ENCODE measurements at regions not wholly inside any gene's neighbourhood (a gene's known extent, or its start where the extent isn't known, plus 50 kb on each side); places are given as distances from the start of the nearest gene placed in this dataset.

DNA sequence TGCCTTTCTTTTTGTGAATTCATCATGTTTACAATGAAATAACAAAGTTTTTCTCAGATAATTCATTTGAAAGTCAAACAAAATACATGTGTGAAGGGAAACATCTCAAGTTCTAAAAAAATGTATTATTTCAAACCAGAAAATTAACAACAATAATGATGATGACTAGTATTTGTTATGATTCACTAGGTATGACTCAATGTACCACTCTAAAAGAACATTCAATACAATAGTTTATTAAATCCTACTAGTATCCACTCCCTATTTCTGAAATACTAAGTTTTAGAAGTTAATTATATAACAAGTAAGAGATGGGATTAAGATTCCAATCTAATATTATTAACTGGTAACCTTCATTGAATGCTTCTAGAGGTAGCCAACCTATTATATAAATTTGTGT, 1444.8 kb upstream of the CDH8 start:
- Histone ChIP-seq H3K4me2 (ENCODE audit: low read length) (no peak overlapping the region), H3K4me3 (ENCODE audit: low read length) (no peak overlapping the region), H3K9me2 (ENCODE audit: insufficient read depth, low read length) (no peaks in the 10 kb centered on the region), H3K79me2 (replicated peaks; ENCODE audit: insufficient read depth, low read length) (no peaks in the 10 kb centered on the region), H3K9me3 (ENCODE audit: low read length) (no peaks in the 10 kb centered on the region), H2AFZ (ENCODE audit: low read depth, low read length) (no peak overlapping the region), H3K27me3 (ENCODE audit: insufficient read depth, low read depth, low read length) (no peaks in the 10 kb centered on the region), H3F3A (ENCODE audit: insufficient read depth, low read length, poor library complexity, severe bottlenecking) (no peaks in the 10 kb centered on the region), H3K36me3 (ENCODE audit: insufficient read depth, low read length) (no peaks in the 10 kb centered on the region), H3K27ac (ENCODE audit: low read length) (no peak overlapping the region), H4K20me1 (ENCODE audit: insufficient read depth) (no peaks in the 10 kb centered on the region), H3K9ac (ENCODE audit: low read length) (no peak overlapping the region)
- TF ChIP-seq SMC3 (conservative IDR thresholded peaks at IDR 0.05; ENCODE audit: poor library complexity) (no peak), TAF1 (IDR thresholded peaks at IDR 0.05; ENCODE audit: low read depth) (no peak), EP300 (conservative IDR thresholded peaks at IDR 0.05; ENCODE audit: poor library complexity, severe bottlenecking) (no peak), MXI1 (conservative IDR thresholded peaks at IDR 0.05; ENCODE audit: poor library complexity, severe bottlenecking) (no peak), RAD21 (conservative IDR thresholded peaks at IDR 0.05) (no peak), POLR2AphosphoS5 (IDR thresholded peaks at IDR 0.05) (no peak), EZH2 (IDR thresholded peaks at IDR 0.05; ENCODE audit: borderline replicate concordance, insufficient read depth, low read length, poor library complexity, severe bottlenecking) (no peak)
- TF ChIP-seq, protein P1, sequence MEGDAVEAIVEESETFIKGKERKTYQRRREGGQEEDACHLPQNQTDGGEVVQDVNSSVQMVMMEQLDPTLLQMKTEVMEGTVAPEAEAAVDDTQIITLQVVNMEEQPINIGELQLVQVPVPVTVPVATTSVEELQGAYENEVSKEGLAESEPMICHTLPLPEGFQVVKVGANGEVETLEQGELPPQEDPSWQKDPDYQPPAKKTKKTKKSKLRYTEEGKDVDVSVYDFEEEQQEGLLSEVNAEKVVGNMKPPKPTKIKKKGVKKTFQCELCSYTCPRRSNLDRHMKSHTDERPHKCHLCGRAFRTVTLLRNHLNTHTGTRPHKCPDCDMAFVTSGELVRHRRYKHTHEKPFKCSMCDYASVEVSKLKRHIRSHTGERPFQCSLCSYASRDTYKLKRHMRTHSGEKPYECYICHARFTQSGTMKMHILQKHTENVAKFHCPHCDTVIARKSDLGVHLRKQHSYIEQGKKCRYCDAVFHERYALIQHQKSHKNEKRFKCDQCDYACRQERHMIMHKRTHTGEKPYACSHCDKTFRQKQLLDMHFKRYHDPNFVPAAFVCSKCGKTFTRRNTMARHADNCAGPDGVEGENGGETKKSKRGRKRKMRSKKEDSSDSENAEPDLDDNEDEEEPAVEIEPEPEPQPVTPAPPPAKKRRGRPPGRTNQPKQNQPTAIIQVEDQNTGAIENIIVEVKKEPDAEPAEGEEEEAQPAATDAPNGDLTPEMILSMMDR (IDR thresholded peaks at IDR 0.05; ENCODE audit: poor library complexity, severe bottlenecking): no peak
- TF ChIP-seq, protein P2, sequence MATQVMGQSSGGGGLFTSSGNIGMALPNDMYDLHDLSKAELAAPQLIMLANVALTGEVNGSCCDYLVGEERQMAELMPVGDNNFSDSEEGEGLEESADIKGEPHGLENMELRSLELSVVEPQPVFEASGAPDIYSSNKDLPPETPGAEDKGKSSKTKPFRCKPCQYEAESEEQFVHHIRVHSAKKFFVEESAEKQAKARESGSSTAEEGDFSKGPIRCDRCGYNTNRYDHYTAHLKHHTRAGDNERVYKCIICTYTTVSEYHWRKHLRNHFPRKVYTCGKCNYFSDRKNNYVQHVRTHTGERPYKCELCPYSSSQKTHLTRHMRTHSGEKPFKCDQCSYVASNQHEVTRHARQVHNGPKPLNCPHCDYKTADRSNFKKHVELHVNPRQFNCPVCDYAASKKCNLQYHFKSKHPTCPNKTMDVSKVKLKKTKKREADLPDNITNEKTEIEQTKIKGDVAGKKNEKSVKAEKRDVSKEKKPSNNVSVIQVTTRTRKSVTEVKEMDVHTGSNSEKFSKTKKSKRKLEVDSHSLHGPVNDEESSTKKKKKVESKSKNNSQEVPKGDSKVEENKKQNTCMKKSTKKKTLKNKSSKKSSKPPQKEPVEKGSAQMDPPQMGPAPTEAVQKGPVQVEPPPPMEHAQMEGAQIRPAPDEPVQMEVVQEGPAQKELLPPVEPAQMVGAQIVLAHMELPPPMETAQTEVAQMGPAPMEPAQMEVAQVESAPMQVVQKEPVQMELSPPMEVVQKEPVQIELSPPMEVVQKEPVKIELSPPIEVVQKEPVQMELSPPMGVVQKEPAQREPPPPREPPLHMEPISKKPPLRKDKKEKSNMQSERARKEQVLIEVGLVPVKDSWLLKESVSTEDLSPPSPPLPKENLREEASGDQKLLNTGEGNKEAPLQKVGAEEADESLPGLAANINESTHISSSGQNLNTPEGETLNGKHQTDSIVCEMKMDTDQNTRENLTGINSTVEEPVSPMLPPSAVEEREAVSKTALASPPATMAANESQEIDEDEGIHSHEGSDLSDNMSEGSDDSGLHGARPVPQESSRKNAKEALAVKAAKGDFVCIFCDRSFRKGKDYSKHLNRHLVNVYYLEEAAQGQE (IDR thresholded peaks at IDR 0.05; ENCODE audit: borderline replicate concordance): no peak

DNA sequence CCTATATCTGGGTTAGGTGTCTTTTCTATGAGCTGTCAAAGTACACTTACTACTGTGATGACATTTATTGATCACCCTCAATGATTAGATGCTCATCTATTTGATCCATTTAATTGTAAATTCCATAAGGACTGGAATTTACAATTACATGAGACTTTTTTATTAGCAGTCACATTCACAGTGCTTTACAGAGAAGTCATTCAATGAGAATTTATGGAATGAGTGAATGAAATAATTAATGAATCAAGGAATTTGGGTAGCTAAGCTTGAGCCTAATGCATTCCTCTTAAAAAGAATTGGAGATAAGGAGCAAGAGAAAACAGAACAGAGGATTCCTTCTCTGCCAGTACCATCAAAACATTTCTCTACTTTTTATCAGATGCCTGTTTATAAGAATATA, 1437.5 kb upstream of the CDH8 start:
- H3K4me2 ChIP-seq (ENCODE audit: low read length): no peak overlapping the region
- H3K27me3 ChIP-seq (ENCODE audit: insufficient read depth, low read depth, low read length): no peaks in the 10 kb centered on the region
- no peak overlapping the region for H3K9ac ChIP-seq (ENCODE audit: low read length)
- no peaks in the 10 kb centered on the region for H3F3A ChIP-seq (ENCODE audit: insufficient read depth, low read length, poor library complexity, severe bottlenecking)
- no peaks in the 10 kb centered on the region for H4K20me1 ChIP-seq (ENCODE audit: insufficient read depth)
- no peak overlapping the region for H2AFZ ChIP-seq (ENCODE audit: low read depth, low read length)
- no peak overlapping the region for H3K27ac ChIP-seq (ENCODE audit: low read length)
- H3K9me2 ChIP-seq (ENCODE audit: insufficient read depth, low read length): no peaks in the 10 kb centered on the region
- H3K4me3 ChIP-seq (ENCODE audit: low read length): no peak overlapping the region
- no peaks in the 10 kb centered on the region for H3K36me3 ChIP-seq (ENCODE audit: insufficient read depth, low read length)
- no peaks in the 10 kb centered on the region for H3K9me3 ChIP-seq (ENCODE audit: low read length)
- no peak for TF ChIP-seq TAF1 (IDR thresholded peaks at IDR 0.05; ENCODE audit: low read depth)
- no peak for TF ChIP-seq POLR2AphosphoS5 (IDR thresholded peaks at IDR 0.05)
- TF ChIP-seq, protein P2 (IDR thresholded peaks at IDR 0.05; ENCODE audit: borderline replicate concordance): no peak
- no peak for TF ChIP-seq EZH2 (IDR thresholded peaks at IDR 0.05; ENCODE audit: borderline replicate concordance, insufficient read depth, low read length, poor library complexity, severe bottlenecking)
- TF ChIP-seq MXI1 (conservative IDR thresholded peaks at IDR 0.05; ENCODE audit: poor library complexity, severe bottlenecking): no peak
- no peak for TF ChIP-seq RAD21 (conservative IDR thresholded peaks at IDR 0.05)
- TF ChIP-seq, protein P1 (IDR thresholded peaks at IDR 0.05; ENCODE audit: poor library complexity, severe bottlenecking): no peak
- TF ChIP-seq EP300 (conservative IDR thresholded peaks at IDR 0.05; ENCODE audit: poor library complexity, severe bottlenecking): no peak
- no peak for TF ChIP-seq SMC3 (conservative IDR thresholded peaks at IDR 0.05; ENCODE audit: poor library complexity)
- H3K79me2 ChIP-seq (replicated peaks; ENCODE audit: insufficient read depth, low read length): no peaks in the 10 kb centered on the region
